ES-I3 (cell line): ENCODE measurements at regions not wholly inside any gene's neighbourhood (a gene's known extent, or its start where the extent isn't known, plus 50 kb on each side); places are given as distances from the start of the nearest gene placed in this dataset.

Experiments
- H3K36me3 ChIP-seq: 2 replicates; pipeline ENCODE4 v1.6.1; 2013; ENCODE audit warnings: mild to moderate bottlenecking, low read length, control low read depth, moderate library complexity; ENCODE audit not compliant: insufficient read depth
- H3K4me1 ChIP-seq: 2 replicates; pipeline ENCODE4 v1.6.1; 2013; ENCODE audit warnings: mild to moderate bottlenecking, control low read depth, low read length; ENCODE audit not compliant: insufficient read depth
- H3K9ac ChIP-seq: 2 replicates; pipeline ENCODE4 v1.6.1; 2013; ENCODE audit warnings: low read depth, mild to moderate bottlenecking, low read length, moderate library complexity
- H3K9me3 ChIP-seq: 2 replicates; pipeline ENCODE4 v1.6.1; 2013; ENCODE audit warnings: mild to moderate bottlenecking, low read length, moderate library complexity; ENCODE audit not compliant: control insufficient read depth, insufficient read depth

GRCh38 chr12:107470645-107471044 is 215.0 kb upstream of the PWP1 start:
- Histone ChIP-seq H3K9me3 (no peaks in the 10 kb centered on the region), H3K36me3 (no peaks in the 10 kb centered on the region)

GRCh38 chr12:107472308-107472707 is 213.3 kb upstream of the PWP1 start:
- peaks cover 6% of the 10 kb centered on the region; the same call in 1 of the 2 replicates for H3K4me1 ChIP-seq
- H3K9ac ChIP-seq: no peak overlapping the region
- no peaks in the 10 kb centered on the region for H3K9me3 ChIP-seq
- no peaks in the 10 kb centered on the region for H3K36me3 ChIP-seq

More at GRCh38 chr12:107470645-107471044, 215.0 kb upstream of the PWP1 start:
- Histone ChIP-seq H3K9ac (no peak overlapping the region), H3K4me1 (peaks cover 6% of the 10 kb centered on the region; the same call in 1 of the 2 replicates)

- H3K4me1 ChIP-seq: no peaks in the 10 kb centered on the region
- no peak overlapping the region for H3K9ac ChIP-seq
- H3K9me3 ChIP-seq: no peaks in the 10 kb centered on the region
- no peaks in the 10 kb centered on the region for H3K36me3 ChIP-seq
Measured at GRCh38 chr12:107474099-107474498, 211.5 kb upstream of the PWP1 start.

- Histone ChIP-seq H3K9me3 (no peaks in the 10 kb centered on the region), H3K9ac (no peak overlapping the region), H3K4me1 (no peaks in the 10 kb centered on the region), H3K36me3 (no peaks in the 10 kb centered on the region)
Measured at GRCh38 chr12:107474639-107475539, 210.7 kb upstream of the PWP1 start.

GRCh38 chr12:107475900-107476299 is 209.7 kb upstream of the PWP1 start:
- Histone ChIP-seq H3K4me1 (no peaks in the 10 kb centered on the region), H3K36me3 (no peaks in the 10 kb centered on the region), H3K9ac (no peak overlapping the region), H3K9me3 (no peaks in the 10 kb centered on the region)

GRCh38 chr12:107477018-107477417 is 208.6 kb upstream of the PWP1 start:
- Histone ChIP-seq H3K9me3 (no peaks in the 10 kb centered on the region), H3K4me1 (no peaks in the 10 kb centered on the region), H3K9ac (no peak overlapping the region), H3K36me3 (no peaks in the 10 kb centered on the region)

GRCh38 chr12:107477947-107478610 is 207.5 kb upstream of the PWP1 start:
- Histone ChIP-seq H3K4me1 (no peaks in the 10 kb centered on the region), H3K9me3 (no peaks in the 10 kb centered on the region), H3K9ac (no peak overlapping the region), H3K36me3 (no peaks in the 10 kb centered on the region)

- Histone ChIP-seq H3K4me1 (no peaks in the 10 kb centered on the region), H3K9me3 (no peaks in the 10 kb centered on the region), H3K9ac (no peak overlapping the region), H3K36me3 (no peaks in the 10 kb centered on the region)
Measured at GRCh38 chr12:107478881-107479280, 206.7 kb upstream of the PWP1 start.

GRCh38 chr12:107480836-107481608 is 204.6 kb upstream of the PWP1 start:
- Histone ChIP-seq H3K4me1 (no peaks in the 10 kb centered on the region), H3K36me3 (no peaks in the 10 kb centered on the region), H3K9me3 (no peaks in the 10 kb centered on the region), H3K9ac (no peak overlapping the region)

GRCh38 chr12:107484230-107484629 is 201.4 kb upstream of the PWP1 start:
- Histone ChIP-seq H3K4me1 (no peaks in the 10 kb centered on the region), H3K9ac (no peak overlapping the region)

GRCh38 chr12:107484941-107485340 is 200.7 kb upstream of the PWP1 start:
- Histone ChIP-seq H3K9ac (no peak overlapping the region), H3K4me1 (no peaks in the 10 kb centered on the region), H3K9me3 (no peaks in the 10 kb centered on the region), H3K36me3 (no peaks in the 10 kb centered on the region)

More at GRCh38 chr12:107484230-107484629, 201.4 kb upstream of the PWP1 start:
- H3K36me3 ChIP-seq: no peaks in the 10 kb centered on the region
- H3K9me3 ChIP-seq: no peaks in the 10 kb centered on the region

- Histone ChIP-seq H3K9ac (no peak overlapping the region), H3K4me1 (no peaks in the 10 kb centered on the region), H3K36me3 (no peaks in the 10 kb centered on the region), H3K9me3 (no peaks in the 10 kb centered on the region)
Measured at GRCh38 chr12:107485731-107486130, 199.9 kb upstream of the PWP1 start.

GRCh38 chr12:107486140-107486892 is 199.3 kb upstream of the PWP1 start:
- no peaks in the 10 kb centered on the region for H3K4me1 ChIP-seq

More at GRCh38 chr12:107486140-107486892, 199.3 kb upstream of the PWP1 start:
- Histone ChIP-seq H3K36me3 (no peaks in the 10 kb centered on the region), H3K9me3 (no peaks in the 10 kb centered on the region), H3K9ac (no peak overlapping the region)
